H9 (cell line): ENCODE measurements at regions not wholly inside any gene's neighbourhood (a gene's known extent, or its start where the extent isn't known, plus 50 kb on each side); places are given as distances from the start of the nearest gene placed in this dataset.

Experiments
- DNase-seq: peaks from one replicate; pipeline ENCODE4 v3.0.0-alpha.2; 2017
- H2AFZ ChIP-seq: one replicate; pipeline ENCODE4 v1.6.1; 2013; ENCODE audit warnings: mild to moderate bottlenecking, low read length, control low read depth, moderate library complexity
- H2AK5ac ChIP-seq: 2 replicates; pipeline ENCODE4 v1.6.1; 2013; ENCODE audit warnings: low read length, control low read depth, mixed read lengths; ENCODE audit not compliant: insufficient read length
- H2BK120ac ChIP-seq: one replicate; pipeline ENCODE4 v1.6.1; 2013; ENCODE audit warnings: low read depth, mild to moderate bottlenecking, low read length, control low read depth, inconsistent platforms; ENCODE audit not compliant: poor library complexity, severe bottlenecking
- H2BK12ac ChIP-seq: 2 replicates; pipeline ENCODE4 v1.6.1; 2013; ENCODE audit warnings: low read length, control low read depth, mixed read lengths, low read depth; ENCODE audit not compliant: insufficient read length
- H2BK15ac ChIP-seq: 2 replicates; pipeline ENCODE4 v1.6.1; 2013; ENCODE audit warnings: low read depth, low read length, control low read depth
- H2BK20ac ChIP-seq: one replicate; pipeline ENCODE4 v1.6.1; 2013; ENCODE audit warnings: low read depth, mild to moderate bottlenecking, low read length, control low read depth, inconsistent platforms; ENCODE audit not compliant: poor library complexity, severe bottlenecking
- H2BK5ac ChIP-seq: 2 replicates; pipeline ENCODE4 v1.6.1; 2013; ENCODE audit warnings: low read length, control low read depth, mixed read lengths; ENCODE audit not compliant: insufficient read length
- H3K14ac ChIP-seq: 2 replicates; pipeline ENCODE4 v1.6.1; 2013; ENCODE audit warnings: low read length, control low read depth; ENCODE audit not compliant: insufficient read depth
- H3K18ac ChIP-seq: 2 replicates; pipeline ENCODE4 v1.6.1; 2013; ENCODE audit warnings: low read depth, mild to moderate bottlenecking, mixed read lengths, low read length, control low read depth; ENCODE audit not compliant: insufficient read length
- H3K23ac ChIP-seq: 2 replicates; pipeline ENCODE4 v1.6.1; 2013; ENCODE audit warnings: low read length, control low read depth, mixed read lengths, low read depth; ENCODE audit not compliant: insufficient read length
- H3K23me2 ChIP-seq: 2 replicates; pipeline ENCODE4 v1.6.1; 2013; ENCODE audit warnings: low read depth, mild to moderate bottlenecking, mixed read lengths, low read length, control low read depth; ENCODE audit not compliant: insufficient read length, poor library complexity, severe bottlenecking
- H3K27ac ChIP-seq: 2 replicates; pipeline ENCODE4 v1.5.1; 2013; ENCODE audit warnings: low read length, control low read depth, mixed read lengths, low read depth; ENCODE audit not compliant: insufficient read length
- H3K27me3 ChIP-seq: 2 replicates; pipeline ENCODE4 v1.6.1; 2013; ENCODE audit warnings: low read length, control low read depth, inconsistent platforms; ENCODE audit not compliant: insufficient read depth
- H3K4ac ChIP-seq: 2 replicates; pipeline ENCODE4 v1.6.1; 2013; ENCODE audit warnings: low read depth, mild to moderate bottlenecking, control low read depth, inconsistent platforms, low read length, moderate library complexity
- H3K4me1 ChIP-seq: 2 replicates; pipeline ENCODE4 v1.6.1; 2013; ENCODE audit warnings: low read length, control low read depth, inconsistent platforms; ENCODE audit not compliant: insufficient read depth
- H3K4me2 ChIP-seq: 2 replicates; pipeline ENCODE4 v1.6.1; 2013; ENCODE audit warnings: low read length, control low read depth, mixed read lengths; ENCODE audit not compliant: insufficient read length, insufficient read depth
- H3K56ac ChIP-seq: 2 replicates; pipeline ENCODE4 v1.6.1; 2013; ENCODE audit warnings: low read depth, mild to moderate bottlenecking, mixed read lengths, low read length, control low read depth; ENCODE audit not compliant: insufficient read length
- H3K79me1 ChIP-seq: 2 replicates; pipeline ENCODE4 v1.6.1; 2013; ENCODE audit warnings: low read depth, mild to moderate bottlenecking, moderate library complexity, low read length, control low read depth, inconsistent platforms; ENCODE audit not compliant: insufficient read depth, poor library complexity, severe bottlenecking
- H3K79me2 ChIP-seq: 2 replicates; pipeline ENCODE4 v1.6.1; 2013; ENCODE audit warnings: low read length, control low read depth, inconsistent platforms; ENCODE audit not compliant: insufficient read depth
- H3K9ac ChIP-seq: 2 replicates; pipeline ENCODE4 v1.6.1; 2013; ENCODE audit warnings: low read length, control low read depth, mixed read lengths; ENCODE audit not compliant: insufficient read length; ENCODE audit errors: extremely low read depth
- H3K9me3 ChIP-seq: one replicate; pipeline ENCODE4 v1.6.1; 2013; ENCODE audit warnings: low read depth, low read length, inconsistent platforms; ENCODE audit not compliant: control insufficient read depth
- H3T11ph ChIP-seq: one replicate; pipeline ENCODE4 v1.6.1; 2013; ENCODE audit warnings: mild to moderate bottlenecking, low read length, control low read depth, inconsistent platforms
- H4K20me1 ChIP-seq: one replicate; pipeline ENCODE4 v1.6.1; 2013; ENCODE audit not compliant: control insufficient read depth, insufficient read length, insufficient read depth
- H4K5ac ChIP-seq: 2 replicates; pipeline ENCODE4 v1.6.1; 2013; ENCODE audit warnings: low read depth, mild to moderate bottlenecking, mixed read lengths, low read length, control low read depth; ENCODE audit not compliant: insufficient read length
- H4K8ac ChIP-seq: replicated peaks from 2 replicates; pipeline ENCODE4 v1.6.1; 2013; ENCODE audit warnings: low read length, control low read depth, mixed read lengths, low read depth; ENCODE audit not compliant: insufficient read length
- H4K91ac ChIP-seq: 2 replicates; pipeline ENCODE4 v1.6.1; 2013; ENCODE audit warnings: low read depth, mild to moderate bottlenecking, moderate library complexity, mixed read lengths, low read length, control low read depth; ENCODE audit not compliant: insufficient read length
- H3K27ac Mint-ChIP-seq, 3 experiments: 2 replicates in 2 of 3; 3 replicates in 1 of 3; pipeline ENCODE4 v1.8.0; 2020 to 2021; ENCODE audit warnings: mixed read lengths in 3 of 3, mild to moderate bottlenecking in 1 of 3, moderate library complexity in 1 of 3
- H3K27me3 Mint-ChIP-seq: 2 replicates; pipeline ENCODE4 v1.8.0; 2021; ENCODE audit warnings: low read depth, mild to moderate bottlenecking, moderate library complexity, mixed read lengths
- H3K36me3 Mint-ChIP-seq, 3 experiments: 2 replicates in 2 of 3; 3 replicates in 1 of 3; pipeline ENCODE4 v1.8.0; 2020 to 2021; ENCODE audit warnings: low read depth in 3 of 3, mixed read lengths in 3 of 3; ENCODE audit not compliant: insufficient read depth in 1 of 3
- H3K4me1 Mint-ChIP-seq, 2 experiments: 2 replicates each; pipeline ENCODE4 v1.8.0; 2020; ENCODE audit warnings: mixed read lengths in 2 of 2
- H3K4me3 Mint-ChIP-seq, 2 experiments: 2 replicates in 1 of 2; 3 replicates in 1 of 2; pipeline ENCODE4 v1.8.0; 2020 to 2021; ENCODE audit warnings: mild to moderate bottlenecking in 2 of 2, mixed read lengths in 2 of 2, moderate library complexity in 1 of 2
- H3K9me3 Mint-ChIP-seq, 2 experiments: 2 replicates in 1 of 2; 3 replicates in 1 of 2; pipeline ENCODE4 v1.8.0; 2020; ENCODE audit warnings: mild to moderate bottlenecking in 2 of 2, mixed read lengths in 2 of 2, moderate library complexity in 1 of 2
- CTCF ChIP-seq: fragments of 200-600 bp; sonication (generic); conservative IDR thresholded peaks from 3 replicates; pipeline ENCODE4 v1.8.0; 2021; ENCODE audit warnings: antibody characterized with exemption, mild to moderate bottlenecking
- WGBS: extraction: QIAGEN DNeasy Blood & Tissue Kit; methylation state at CpG from one replicate; pipeline ENCODE4 v1.1.7; 2013; ENCODE audit warnings: missing lambda C conversion rate, low lambda C conversion rate, mixed read lengths; ENCODE audit not compliant: insufficient read length; ENCODE audit errors: extremely low coverage; 5-methylcytosine and 5-hydroxymethylcytosine counted together

GRCh38 chr7:130891254-130892094, 157.5 kb upstream of the KLF14 start:
- Histone ChIP-seq H3K4me1 (no peaks in the 10 kb centered on the region), H4K20me1 (no peaks in the 10 kb centered on the region)

More at GRCh38 chr7:130891254-130892094, 157.5 kb upstream of the KLF14 start:
- Histone ChIP-seq H3K27ac (no peak overlapping the region), H2BK15ac (no peak overlapping the region), H3K18ac (no peak overlapping the region), H3K9ac (no peak overlapping the region), H3K56ac (no peak overlapping the region), H3K79me2 (no peaks in the 10 kb centered on the region), H3K4me2 (no peak overlapping the region), H3K27me3 (no peaks in the 10 kb centered on the region), H3T11ph (no peak overlapping the region), H2BK20ac (no peak overlapping the region), H2BK12ac (no peak overlapping the region), H4K91ac (no peak overlapping the region), H3K23ac (no peak overlapping the region), H4K8ac (no peak overlapping the region), H3K79me1 (no peaks in the 10 kb centered on the region), H2BK5ac (no peak overlapping the region), H2AK5ac (no peak overlapping the region), H2BK120ac (no peak overlapping the region), H2AFZ (no peak overlapping the region), H3K14ac (no peak overlapping the region), H3K9me3 (no peaks in the 10 kb centered on the region), H3K4ac (no peak overlapping the region), H3K23me2 (no peaks in the 10 kb centered on the region), H4K5ac (no peak overlapping the region)
- H3K9me3 Mint-ChIP-seq, result no peaks in the 10 kb centered on the region
- TF ChIP-seq CTCF, result no peak
- WGBS, result no CpG with 5 or more reads among the region's 15 CpGs
- peaks cover 33 to 37% of the 10 kb centered on the region in 2 experiments for H3K4me1 Mint-ChIP-seq
- H3K4me3 Mint-ChIP-seq, result no peak overlapping the region
- H3K36me3 Mint-ChIP-seq, result peaks cover 0 to 4% (median 0%) of the 10 kb centered on the region in 3 experiments; a peak in 2 of 7 replicates
- DNase-seq, result no peak
- no peak overlapping the region; a peak in 1 of 7 replicates for H3K27ac Mint-ChIP-seq
- H3K27me3 Mint-ChIP-seq, result no peaks in the 10 kb centered on the region
